ENCODE measurements at regions not wholly inside any gene's neighbourhood (a gene's known extent, or its start where the extent isn't known, plus 50 kb on each side); places are given as distances from the start of the nearest gene placed in this dataset.

DNA sequence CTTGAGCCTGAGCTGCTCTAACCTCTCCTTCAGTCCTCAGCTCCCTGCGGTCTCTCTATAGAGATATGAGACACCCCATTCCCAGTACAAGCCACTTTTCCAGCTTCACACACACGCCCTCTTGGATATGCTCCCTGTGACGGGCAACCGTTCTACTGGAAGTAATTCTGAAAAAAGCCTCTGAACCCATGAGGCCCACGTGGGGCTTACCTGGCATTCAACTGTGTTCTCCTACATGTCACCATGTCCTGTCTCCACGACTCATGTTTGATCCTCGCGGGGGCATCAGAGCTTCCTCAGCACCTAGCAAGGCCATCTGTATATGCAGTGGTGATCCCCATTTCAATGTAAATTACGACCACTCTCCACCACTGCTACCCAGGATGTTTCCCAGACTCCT lies 69.2 kb upstream of the DUSP22 start:
- no peak overlapping the region for H3K4me3 ChIP-seq (ENCODE audit: low read depth in 1 of 3, low read length in 3 of 3)
- no peak overlapping the region for H3K27ac ChIP-seq (ENCODE audit: low read depth in 1 of 3, low read length in 2 of 3)
- H3K9me3 ChIP-seq (ENCODE audit: control insufficient read depth in 2 of 2, insufficient read depth in 1 of 2, low read depth in 1 of 2, low read length in 1 of 2) = peaks cover 0 to 5% of the 10 kb centered on the region in 2 donors
- DNase-seq (no peak), FAIRE-seq (no peak)
- peaks cover 0 to 5% (median 0%) of the 10 kb centered on the region in 3 donors for H3K27me3 ChIP-seq (ENCODE audit: control insufficient read depth in 3 of 3, insufficient read depth in 3 of 3, low read length in 3 of 3)
- 68 to 78% (median 68%) methylated on average over 9 of the region's 9 CpGs for WGBS, 3 donors
- H3K36me3 ChIP-seq (ENCODE audit: control insufficient read depth in 3 of 3, insufficient read depth in 2 of 3, low read depth in 1 of 3, low read length in 3 of 3) = no peaks in the 10 kb centered on the region
- no peaks in the 10 kb centered on the region for H3K4me1 ChIP-seq (ENCODE audit: control insufficient read depth in 3 of 3, insufficient read depth in 2 of 3, low read depth in 1 of 3, low read length in 2 of 3)

DNA sequence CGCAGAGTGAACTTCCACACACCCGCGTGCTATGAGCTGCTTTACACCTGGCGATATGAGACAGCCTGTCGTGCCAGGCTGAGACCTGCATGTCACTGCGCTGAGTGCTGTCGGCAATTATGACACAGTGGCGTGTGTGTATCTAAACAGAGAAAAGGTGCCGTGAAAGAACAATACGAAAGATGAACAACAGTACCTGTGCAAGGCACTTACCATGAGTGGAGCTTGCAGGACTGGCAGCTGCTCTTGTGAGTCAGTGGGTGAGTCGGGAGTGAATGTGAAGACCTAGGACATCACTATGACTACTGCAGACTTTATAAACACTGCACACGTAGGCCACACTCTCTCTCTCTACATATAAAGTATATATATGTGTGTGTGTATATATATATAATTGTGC lies 68.5 kb upstream of the DUSP22 start:
- FAIRE-seq (no peak), DNase-seq (no peak)
- Histone ChIP-seq H3K4me1 (ENCODE audit: control insufficient read depth in 3 of 3, insufficient read depth in 2 of 3, low read depth in 1 of 3, low read length in 2 of 3) (no peaks in the 10 kb centered on the region), H3K9me3 (ENCODE audit: control insufficient read depth in 2 of 2, insufficient read depth in 1 of 2, low read depth in 1 of 2, low read length in 1 of 2) (peaks cover 0 to 5% of the 10 kb centered on the region in 2 donors), H3K36me3 (ENCODE audit: control insufficient read depth in 3 of 3, insufficient read depth in 2 of 3, low read depth in 1 of 3, low read length in 3 of 3) (no peaks in the 10 kb centered on the region), H3K27me3 (ENCODE audit: control insufficient read depth in 3 of 3, insufficient read depth in 3 of 3, low read length in 3 of 3) (peaks cover 0 to 5% (median 0%) of the 10 kb centered on the region in 3 donors), H3K4me3 (ENCODE audit: low read depth in 1 of 3, low read length in 3 of 3) (no peak overlapping the region), H3K27ac (ENCODE audit: low read depth in 1 of 3, low read length in 2 of 3) (no peak overlapping the region)
- WGBS, 3 donors = 88 to 94% (median 92%) methylated on average over 12 of the region's 12 CpGs

DNA sequence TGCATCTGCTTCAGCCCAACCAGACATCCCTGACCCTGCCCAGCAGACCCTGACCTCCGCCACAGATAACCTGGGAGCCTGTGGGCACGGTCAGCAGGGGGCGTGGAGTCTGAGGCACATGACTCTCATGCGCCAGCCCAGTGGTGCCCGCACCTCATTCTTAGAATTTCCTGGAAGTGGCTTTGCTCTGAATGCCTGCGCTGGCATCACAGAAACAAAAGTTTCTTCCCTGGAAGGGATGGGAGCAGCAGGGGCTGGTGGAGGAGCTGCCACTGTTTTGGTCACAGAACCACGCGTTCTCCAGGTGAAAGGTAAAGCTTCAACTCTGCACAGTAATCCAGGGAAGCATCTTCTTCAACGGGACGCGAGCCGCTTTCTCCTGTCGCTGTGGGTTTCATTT lies 67.9 kb upstream of the DUSP22 start:
- H3K27me3 ChIP-seq (ENCODE audit: control insufficient read depth in 3 of 3, insufficient read depth in 3 of 3, low read length in 3 of 3) = peaks cover 0 to 5% (median 0%) of the 10 kb centered on the region in 3 donors
- FAIRE-seq (no peak), DNase-seq (no peak)
- H3K36me3 ChIP-seq (ENCODE audit: control insufficient read depth in 3 of 3, insufficient read depth in 2 of 3, low read depth in 1 of 3, low read length in 3 of 3) = no peaks in the 10 kb centered on the region
- no peaks in the 10 kb centered on the region for H3K4me1 ChIP-seq (ENCODE audit: control insufficient read depth in 3 of 3, insufficient read depth in 2 of 3, low read depth in 1 of 3, low read length in 2 of 3)
- no peak overlapping the region for H3K4me3 ChIP-seq (ENCODE audit: low read depth in 1 of 3, low read length in 3 of 3)
- 93 to 96% (median 94%) methylated on average over 13 of the region's 13 CpGs for WGBS, 3 donors
- H3K27ac ChIP-seq (ENCODE audit: low read depth in 1 of 3, low read length in 2 of 3) = no peak overlapping the region
- H3K9me3 ChIP-seq (ENCODE audit: control insufficient read depth in 2 of 2, insufficient read depth in 1 of 2, low read depth in 1 of 2, low read length in 1 of 2) = peaks cover 0 to 5% of the 10 kb centered on the region in 2 donors

DNA sequence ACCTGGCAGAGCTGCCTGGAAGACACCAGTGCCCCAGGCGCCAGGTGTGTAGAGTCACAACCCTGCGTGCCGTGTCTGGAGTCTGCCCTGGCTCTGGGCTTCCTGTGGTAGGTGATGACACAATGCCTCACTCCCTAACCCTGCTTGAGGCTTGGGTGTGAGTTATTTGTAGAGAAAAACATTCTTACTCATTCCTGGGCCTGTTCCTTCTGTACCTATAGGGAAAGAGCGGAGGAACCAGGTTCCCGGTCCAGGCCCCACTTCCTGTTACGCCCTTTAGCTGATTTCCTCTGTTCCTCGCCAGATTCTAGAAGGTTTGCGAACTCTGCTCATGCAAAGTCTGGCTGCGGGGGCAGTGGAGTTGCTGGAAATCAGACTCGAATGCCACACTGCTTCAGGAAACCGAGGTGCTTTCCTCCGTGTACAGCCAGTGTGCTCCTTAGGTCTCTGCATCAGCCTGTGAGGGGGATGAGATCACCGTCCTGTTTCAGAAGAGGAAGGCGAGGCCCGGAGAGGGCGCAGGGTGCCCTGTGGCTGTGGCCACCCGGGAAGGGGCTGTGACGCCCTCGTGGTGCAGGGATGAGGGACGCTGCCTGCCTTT lies 67.1 kb upstream of the DUSP22 start:
- H3K4me1 ChIP-seq (ENCODE audit: control insufficient read depth in 3 of 3, insufficient read depth in 2 of 3, low read depth in 1 of 3, low read length in 2 of 3) = no peaks in the 10 kb centered on the region
- no peaks in the 10 kb centered on the region for H3K36me3 ChIP-seq (ENCODE audit: control insufficient read depth in 3 of 3, insufficient read depth in 2 of 3, low read depth in 1 of 3, low read length in 3 of 3)
- DNase-seq = no peak
- peaks cover 0 to 5% (median 0%) of the 10 kb centered on the region in 3 donors for H3K27me3 ChIP-seq (ENCODE audit: control insufficient read depth in 3 of 3, insufficient read depth in 3 of 3, low read length in 3 of 3)
- no peak for FAIRE-seq
- 62 to 78% (median 70%) methylated on average over 20 of the region's 20 CpGs for WGBS, 3 donors
- H3K9me3 ChIP-seq (ENCODE audit: control insufficient read depth in 2 of 2, insufficient read depth in 1 of 2, low read depth in 1 of 2, low read length in 1 of 2) = peaks cover 0 to 5% of the 10 kb centered on the region in 2 donors
- no peak overlapping the region for H3K4me3 ChIP-seq (ENCODE audit: low read depth in 1 of 3, low read length in 3 of 3)
- peak overlapping the region in 1 of 3 donors; percentile 24 for H3K27ac ChIP-seq (ENCODE audit: low read depth in 1 of 3, low read length in 2 of 3)

DNA sequence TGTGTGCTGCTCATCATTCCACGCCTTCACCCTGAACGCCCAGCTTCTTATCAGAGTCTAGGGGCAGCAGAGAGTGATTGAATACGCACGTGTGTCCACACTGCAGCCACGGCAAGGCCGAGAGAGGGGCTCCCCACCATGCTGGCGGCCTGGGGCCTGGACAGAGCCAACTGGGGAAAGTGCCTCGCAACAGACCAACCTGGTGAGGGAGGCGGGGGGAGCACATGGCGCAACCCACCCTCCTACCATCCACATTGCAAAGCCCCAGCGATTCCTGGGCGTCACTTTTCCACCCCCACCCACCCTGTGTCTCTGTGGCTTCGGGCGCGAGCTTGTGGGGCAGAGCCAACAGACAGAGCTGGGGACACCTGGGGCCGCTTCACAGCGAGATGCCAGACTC lies 66.4 kb upstream of the DUSP22 start:
- no peaks in the 10 kb centered on the region for H3K4me1 ChIP-seq (ENCODE audit: control insufficient read depth in 3 of 3, insufficient read depth in 2 of 3, low read depth in 1 of 3, low read length in 2 of 3)
- peaks cover 0 to 5% of the 10 kb centered on the region in 2 donors for H3K9me3 ChIP-seq (ENCODE audit: control insufficient read depth in 2 of 2, insufficient read depth in 1 of 2, low read depth in 1 of 2, low read length in 1 of 2)
- peak overlapping the region in 1 of 3 donors; percentile 24 for H3K27ac ChIP-seq (ENCODE audit: low read depth in 1 of 3, low read length in 2 of 3)
- no peak for FAIRE-seq
- peaks cover 0 to 2% (median 0%) of the 10 kb centered on the region in 3 donors for H3K27me3 ChIP-seq (ENCODE audit: control insufficient read depth in 3 of 3, insufficient read depth in 3 of 3, low read length in 3 of 3)
- no peak overlapping the region for H3K4me3 ChIP-seq (ENCODE audit: low read depth in 1 of 3, low read length in 3 of 3)
- DNase-seq = no peak
- 88 to 92% (median 91%) methylated on average over 17 of the region's 17 CpGs for WGBS, 3 donors
- no peaks in the 10 kb centered on the region for H3K36me3 ChIP-seq (ENCODE audit: control insufficient read depth in 3 of 3, insufficient read depth in 2 of 3, low read depth in 1 of 3, low read length in 3 of 3)

DNA sequence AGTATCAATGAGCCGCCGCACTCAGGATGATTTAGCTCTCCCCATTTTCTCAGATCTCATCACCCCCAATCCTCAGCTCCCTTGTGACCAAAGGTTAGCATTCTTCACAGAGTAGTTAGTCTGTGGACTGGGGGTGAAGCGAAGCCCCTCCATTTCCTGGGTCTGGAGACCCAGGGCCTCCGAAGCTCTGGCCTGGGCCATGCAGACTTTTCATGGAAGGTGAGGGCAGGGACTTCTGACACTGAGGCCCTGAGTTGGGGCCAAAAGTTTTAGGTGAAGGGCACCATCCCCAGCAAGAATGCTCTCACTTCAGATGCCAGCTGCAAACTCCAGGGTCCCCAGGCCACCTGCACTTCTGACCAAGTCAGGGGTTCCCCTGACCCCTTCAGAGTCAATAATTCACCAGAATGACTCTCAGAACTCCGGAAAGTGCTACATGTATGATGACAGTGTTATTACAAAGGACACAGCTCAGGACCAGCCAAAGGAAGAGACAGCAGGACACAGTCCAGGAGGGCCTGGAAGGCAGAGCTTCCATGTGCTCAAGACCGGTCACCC lies 65.7 kb upstream of the DUSP22 start:
- H3K27me3 ChIP-seq (ENCODE audit: control insufficient read depth in 3 of 3, insufficient read depth in 3 of 3, low read length in 3 of 3) = peaks cover 0 to 2% (median 0%) of the 10 kb centered on the region in 3 donors
- 92 to 95% (median 92%) methylated on average over 6 of the region's 6 CpGs for WGBS, 3 donors
- no peak for FAIRE-seq

DNA sequence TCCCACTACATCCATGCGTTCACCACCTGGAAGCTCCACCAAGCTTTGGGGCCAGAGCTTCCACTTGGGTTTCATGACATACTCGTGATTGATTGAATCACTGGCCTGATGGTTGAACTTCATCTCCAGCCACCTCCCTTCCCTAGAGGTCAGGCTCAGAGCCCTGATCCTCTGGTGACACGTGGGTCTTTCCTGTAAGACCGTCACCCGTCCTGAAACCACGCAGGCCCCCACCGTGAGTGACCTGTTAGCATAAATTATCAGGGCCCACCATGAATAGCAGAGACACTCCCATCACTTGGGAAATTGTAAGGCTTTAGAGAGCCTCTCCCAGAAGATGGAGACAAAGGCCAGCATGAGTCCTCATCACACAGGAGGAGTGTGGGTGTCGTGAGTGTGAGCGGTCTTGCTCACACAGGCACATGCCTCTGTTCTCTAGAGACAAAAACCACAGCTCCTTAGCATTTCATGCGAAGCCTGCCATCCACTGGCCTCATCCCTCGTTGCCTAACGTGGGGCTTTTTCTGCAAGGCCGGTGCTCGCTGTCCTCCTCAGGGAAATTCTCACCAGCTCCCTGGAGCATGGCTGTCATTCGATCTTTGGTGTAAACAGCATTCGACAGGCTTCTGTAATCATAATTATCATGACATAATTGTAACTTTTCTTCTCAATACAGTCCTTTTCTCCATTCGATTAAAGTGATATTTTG lies 65.1 kb upstream of the DUSP22 start:
- peaks cover 0 to 5% of the 10 kb centered on the region in 2 donors for H3K9me3 ChIP-seq (ENCODE audit: control insufficient read depth in 2 of 2, insufficient read depth in 1 of 2, low read depth in 1 of 2, low read length in 1 of 2)
- DNase-seq (no peak), FAIRE-seq (no peak)
- no peak overlapping the region for H3K4me3 ChIP-seq (ENCODE audit: low read depth in 1 of 3, low read length in 3 of 3)
- no peak overlapping the region for H3K27ac ChIP-seq (ENCODE audit: low read depth in 1 of 3, low read length in 2 of 3)
- H3K4me1 ChIP-seq (ENCODE audit: control insufficient read depth in 3 of 3, insufficient read depth in 2 of 3, low read depth in 1 of 3, low read length in 2 of 3) = no peaks in the 10 kb centered on the region
- WGBS, 3 donors = 80 to 92% (median 81%) methylated on average over 17 of the region's 17 CpGs
- H3K27me3 ChIP-seq (ENCODE audit: control insufficient read depth in 3 of 3, insufficient read depth in 3 of 3, low read length in 3 of 3) = peaks cover 0 to 2% (median 0%) of the 10 kb centered on the region in 3 donors
- no peaks in the 10 kb centered on the region for H3K36me3 ChIP-seq (ENCODE audit: control insufficient read depth in 3 of 3, insufficient read depth in 2 of 3, low read depth in 1 of 3, low read length in 3 of 3)

More for the DNA sequence above, 65.7 kb upstream of the DUSP22 start:
- H3K27ac ChIP-seq (ENCODE audit: low read depth in 1 of 3, low read length in 2 of 3) = no peak overlapping the region
- no peaks in the 10 kb centered on the region for H3K4me1 ChIP-seq (ENCODE audit: control insufficient read depth in 3 of 3, insufficient read depth in 2 of 3, low read depth in 1 of 3, low read length in 2 of 3)
- peaks cover 0 to 5% of the 10 kb centered on the region in 2 donors for H3K9me3 ChIP-seq (ENCODE audit: control insufficient read depth in 2 of 2, insufficient read depth in 1 of 2, low read depth in 1 of 2, low read length in 1 of 2)
- no peak for DNase-seq
- no peak overlapping the region for H3K4me3 ChIP-seq (ENCODE audit: low read depth in 1 of 3, low read length in 3 of 3)
- no peaks in the 10 kb centered on the region for H3K36me3 ChIP-seq (ENCODE audit: control insufficient read depth in 3 of 3, insufficient read depth in 2 of 3, low read depth in 1 of 3, low read length in 3 of 3)

DNA sequence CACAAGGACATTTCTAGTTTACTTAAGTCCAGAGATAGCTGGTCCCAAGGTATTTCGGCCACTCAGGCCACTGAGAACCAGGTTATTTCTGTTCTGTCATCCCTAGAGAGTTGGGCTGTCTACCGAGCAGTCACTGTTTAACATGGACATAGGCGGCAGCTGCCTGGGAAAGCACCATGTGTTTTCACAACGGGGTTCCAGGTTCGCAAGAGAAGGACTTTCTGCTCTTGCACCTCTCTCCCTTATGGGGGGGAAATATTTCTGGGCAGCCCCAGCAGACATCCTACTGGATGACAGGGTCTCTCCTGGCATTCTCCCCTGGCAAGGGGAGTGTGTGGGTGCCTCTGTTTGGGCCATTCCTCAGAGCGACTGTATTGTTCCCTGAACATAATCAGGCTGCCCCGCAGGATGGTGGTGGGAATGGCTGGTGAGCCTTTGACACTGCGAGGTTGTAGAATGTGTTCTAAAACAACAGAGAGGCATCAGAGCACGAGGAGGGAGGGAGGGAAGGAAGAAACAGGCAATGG lies 64.4 kb upstream of the DUSP22 start:
- peaks cover 0 to 5% of the 10 kb centered on the region in 2 donors for H3K9me3 ChIP-seq (ENCODE audit: control insufficient read depth in 2 of 2, insufficient read depth in 1 of 2, low read depth in 1 of 2, low read length in 1 of 2)
- H3K27ac ChIP-seq (ENCODE audit: low read depth in 1 of 3, low read length in 2 of 3) = no peak overlapping the region
- peaks cover 0 to 2% (median 0%) of the 10 kb centered on the region in 3 donors for H3K27me3 ChIP-seq (ENCODE audit: control insufficient read depth in 3 of 3, insufficient read depth in 3 of 3, low read length in 3 of 3)
- no peaks in the 10 kb centered on the region for H3K4me1 ChIP-seq (ENCODE audit: control insufficient read depth in 3 of 3, insufficient read depth in 2 of 3, low read depth in 1 of 3, low read length in 2 of 3)
- WGBS, 3 donors = 75 to 83% (median 76%) methylated on average over 9 of the region's 9 CpGs
- DNase-seq (no peak), FAIRE-seq (no peak)
- H3K36me3 ChIP-seq (ENCODE audit: control insufficient read depth in 3 of 3, insufficient read depth in 2 of 3, low read depth in 1 of 3, low read length in 3 of 3) = no peaks in the 10 kb centered on the region
- H3K4me3 ChIP-seq (ENCODE audit: low read depth in 1 of 3, low read length in 3 of 3) = no peak overlapping the region
